ENCODE measurements at regions not wholly inside any gene's neighbourhood (a gene's known extent, or its start where the extent isn't known, plus 50 kb on each side); places are given as distances from the start of the nearest gene placed in this dataset.

- ChIA-PET POLR2A (ENCODE audit: unreplicated experiment) (no interaction called here), CTCF (no interaction called here)
- Histone ChIP-seq H4K91ac (ENCODE audit: insufficient read depth, low read depth, low read length) (peak overlapping the region; percentile 85), H2AFZ (replicated peaks; ENCODE audit: low read length, poor library complexity) (peak overlapping the region; percentile 86), H2BK5ac (ENCODE audit: low read depth, low read length, poor library complexity, severe bottlenecking) (no peak overlapping the region), H4K20me1 (ENCODE audit: insufficient read depth, low read length) (no peaks in the 10 kb centered on the region), H3K79me1 (ENCODE audit: low read depth in 1 of 2, low read length in 2 of 2) (0 out of 4 replicates have a peak, but pooled peaks cover 0 to 6% of the 10 kb centered on the region in 2 experiments), H4K5ac (ENCODE audit: low read depth, low read length) (peak overlapping the region; percentile 43; the same call in 1 of the 2 replicates), H3K27ac (ENCODE audit: insufficient read depth, low read length) (no peak overlapping the region), H4K8ac (ENCODE audit: low read depth in 2 of 2, low read length in 2 of 2) (peak overlapping the region; percentile 78 to 84; a peak in 2 of 4 replicates), H3K4me2 (ENCODE audit: low read depth, low read length) (peak overlapping the region; percentile 22; the same call in 1 of the 2 replicates), H2BK120ac (ENCODE audit: low read depth, low read length) (peak overlapping the region; percentile 60), H3K9me1 (ENCODE audit: insufficient read depth, low read length) (peaks cover 32% of the 10 kb centered on the region), H2AK5ac (ENCODE audit: low read depth, low read length) (peak overlapping the region; percentile 47), H3K27me3 (ENCODE audit: control insufficient read depth, insufficient read depth, low read length) (no peaks in the 10 kb centered on the region), H2BK15ac (ENCODE audit: low read depth, low read length) (peak overlapping the region; percentile 81; the same call in 1 of the 3 replicates), H3K14ac (replicated peaks; ENCODE audit: low read depth, low read length) (peak overlapping the region; percentile 81), H3K9ac (ENCODE audit: low read depth, low read length) (no peak overlapping the region), H2BK20ac (ENCODE audit: low read depth, low read length) (peak overlapping the region; percentile 74), H3K4ac (ENCODE audit: low read depth, low read length) (peak overlapping the region; percentile 91), H3K4me1 (ENCODE audit: control insufficient read depth, insufficient read depth, low read length) (peaks cover 24% of the 10 kb centered on the region), H3K23ac (ENCODE audit: low read depth, low read length) (peak overlapping the region; percentile 43; the same call in 1 of the 2 replicates), H2AK9ac (replicated peaks; ENCODE audit: low read depth, low read length, poor library complexity) (peak overlapping the region; percentile 51), H3K36me3 (ENCODE audit: control insufficient read depth, insufficient read depth, low read length) (no peaks in the 10 kb centered on the region), H3K56ac (ENCODE audit: extremely low read depth, insufficient read depth, low read length) (no peak overlapping the region), H3K18ac (ENCODE audit: low read depth, low read length) (peak overlapping the region; percentile 51; the same call in 1 of the 2 replicates), H3K4me3 (ENCODE audit: insufficient read depth, low read depth, low read length) (no peak overlapping the region), H3K9me3 (ENCODE audit: control insufficient read depth, insufficient read depth, low read length) (no peaks in the 10 kb centered on the region)
- in situ Hi-C loops (cut with MboI; ENCODE audit: low sequenced_read_pairs): no loop called here
- WGBS, 2 experiments (ENCODE audit: extremely low coverage in 2 of 2, insufficient read length in 1 of 2): 83% methylated on average over 1 of the region's 5 CpGs; no CpG with 5 or more reads in 1 of the 2 experiments
- no TSS peak for BruUV-seq (replicated peaks)
- TF ChIP-seq BHLHE40 (IDR thresholded peaks at IDR 0.05; ENCODE audit: low read depth, low read length) (no peak), MXI1 (IDR thresholded peaks at IDR 0.05; ENCODE audit: borderline replicate concordance, low read depth, low read length) (no peak), FOS (IDR thresholded peaks at IDR 0.05; ENCODE audit: low read depth, low read length) (no peak), POLR2A (IDR thresholded peaks at IDR 0.05; ENCODE audit: low read depth, low read length) (no peak), CHD1 (IDR thresholded peaks at IDR 0.05; ENCODE audit: low read depth, low read length) (no peak), SMC3 (IDR thresholded peaks at IDR 0.05; ENCODE audit: low read depth, low read length) (no peak), USF2 (IDR thresholded peaks at IDR 0.05; ENCODE audit: low read depth, low read length) (no peak), RCOR1 (IDR thresholded peaks at IDR 0.05; ENCODE audit: insufficient replicate concordance, low read length) (no peak), RAD21 (IDR thresholded peaks at IDR 0.05; ENCODE audit: low read length) (no peak), CEBPB (IDR thresholded peaks at IDR 0.05; ENCODE audit: low read depth, low read length) (no peak), ELK1 (IDR thresholded peaks at IDR 0.05; ENCODE audit: borderline replicate concordance, low read depth, low read length) (no peak), MAFK (IDR thresholded peaks at IDR 0.05; ENCODE audit: low read depth, low read length) (no peak)
- intact Hi-C loops (cut with micrococcal nuclease): loop anchor here (10.0 kb wide), 1 partner anchor 93 kb away; no protein-coding TSS in a partner anchor
- no peak for DNase-seq
- dilution Hi-C loops (cut with HindIII; ENCODE audit: low sequenced_read_pairs, unreplicated experiment): no loop called here
- ATAC-seq (ENCODE audit: low read depth): no peak
Observed at GRCh38 chr17:37827905-37828650, 83.2 kb upstream of the HNF1B start.
